MV-4-11 (cell line): ENCODE measurements at regions not wholly inside any gene's neighbourhood (a gene's known extent, or its start where the extent isn't known, plus 50 kb on each side); places are given as distances from the start of the nearest gene placed in this dataset.

Experiments used
- DNase-seq: peaks from one replicate; lab custom pipeline; 2025; lab: John Stamatoyannopoulos, UW

DNA sequence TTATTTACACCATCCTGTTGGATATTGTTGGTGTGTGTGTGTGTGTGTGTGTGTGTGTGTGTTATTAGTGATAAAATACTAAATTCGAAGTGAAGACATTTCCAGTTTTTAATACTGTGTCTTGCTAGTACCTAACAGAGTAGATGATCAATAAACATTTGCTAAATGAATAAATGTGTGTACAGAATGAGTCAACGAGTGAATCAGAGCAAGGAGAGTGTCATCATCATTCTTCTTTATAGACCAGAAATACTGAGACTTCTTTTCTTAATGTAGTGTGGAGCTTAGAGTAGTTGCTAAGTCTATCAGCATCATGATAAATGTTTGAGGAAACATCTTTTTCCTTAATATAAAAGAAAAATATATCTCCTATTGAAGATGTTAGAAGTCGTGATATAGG is 169.7 kb upstream of the SATB2 start:
- DNase-seq = no peak

DNA sequence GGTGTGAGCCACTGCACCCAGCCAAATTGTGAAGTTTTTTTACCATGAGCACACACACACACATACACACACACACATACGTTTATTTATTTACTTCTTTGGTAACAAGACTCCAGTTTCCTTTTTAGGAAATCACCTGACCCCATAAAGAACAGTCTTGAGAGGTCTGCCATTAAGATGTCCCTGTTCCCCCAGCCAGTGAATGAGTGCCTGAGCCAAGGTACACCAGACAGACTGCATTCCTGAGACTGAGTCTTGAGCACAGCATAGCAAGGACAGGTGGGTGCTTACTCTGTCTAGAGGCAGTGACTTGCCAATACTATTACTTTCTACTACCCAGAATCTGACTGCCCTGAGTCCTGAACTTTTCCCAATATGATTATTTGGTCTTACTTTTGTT is 167.2 kb upstream of the SATB2 start:
- no peak for DNase-seq

DNA sequence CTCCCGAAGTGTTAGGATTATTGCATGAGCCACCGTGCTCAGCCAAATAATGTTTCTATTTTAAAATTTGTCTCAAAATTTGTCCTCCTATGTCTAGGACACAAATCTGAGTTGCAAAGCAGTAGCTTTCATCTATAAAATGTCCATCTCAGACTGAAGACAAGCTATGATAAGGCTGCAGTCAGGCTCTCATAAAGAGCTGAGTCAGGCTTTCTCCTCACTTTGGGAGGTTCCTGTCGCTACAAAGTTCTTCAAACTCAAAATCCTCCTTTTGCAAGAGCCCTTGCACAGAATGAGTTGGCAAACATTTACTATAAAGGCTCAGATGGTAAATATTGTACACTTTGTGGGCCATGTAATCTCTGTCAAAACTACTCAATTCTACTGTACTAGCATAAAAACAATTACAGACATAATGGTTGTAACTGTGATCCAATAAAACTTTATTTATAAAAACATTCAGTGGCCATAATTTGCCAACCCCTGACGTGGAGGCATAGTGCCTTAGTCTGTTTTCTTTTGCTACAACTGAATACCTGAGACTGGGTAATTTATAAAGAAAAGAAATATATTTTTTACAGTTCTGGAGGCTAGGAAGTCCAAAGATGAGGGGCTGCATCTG is 154.9 kb upstream of the SATB2 start:
- DNase-seq = no peak

DNA sequence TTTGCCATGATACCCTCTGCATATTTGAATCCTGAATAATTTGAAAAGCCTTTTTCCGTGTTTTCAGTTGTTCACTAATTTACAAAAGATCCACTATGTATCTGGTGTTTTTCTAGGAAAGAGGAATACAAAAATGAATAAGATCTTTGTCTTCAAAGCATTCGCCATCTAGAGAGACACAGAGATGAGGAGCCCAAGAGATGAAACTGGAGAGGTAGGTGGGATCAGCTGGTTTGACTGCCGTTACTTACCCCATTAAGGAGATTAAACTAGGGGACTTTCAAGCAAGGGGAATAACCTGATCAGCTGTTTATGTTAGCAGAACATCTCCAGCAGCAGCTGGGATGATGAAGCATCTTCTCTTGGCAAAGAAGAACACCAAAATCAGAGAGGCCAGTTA is 150.2 kb upstream of the SATB2 start:
- DNase-seq = no peak

DNA sequence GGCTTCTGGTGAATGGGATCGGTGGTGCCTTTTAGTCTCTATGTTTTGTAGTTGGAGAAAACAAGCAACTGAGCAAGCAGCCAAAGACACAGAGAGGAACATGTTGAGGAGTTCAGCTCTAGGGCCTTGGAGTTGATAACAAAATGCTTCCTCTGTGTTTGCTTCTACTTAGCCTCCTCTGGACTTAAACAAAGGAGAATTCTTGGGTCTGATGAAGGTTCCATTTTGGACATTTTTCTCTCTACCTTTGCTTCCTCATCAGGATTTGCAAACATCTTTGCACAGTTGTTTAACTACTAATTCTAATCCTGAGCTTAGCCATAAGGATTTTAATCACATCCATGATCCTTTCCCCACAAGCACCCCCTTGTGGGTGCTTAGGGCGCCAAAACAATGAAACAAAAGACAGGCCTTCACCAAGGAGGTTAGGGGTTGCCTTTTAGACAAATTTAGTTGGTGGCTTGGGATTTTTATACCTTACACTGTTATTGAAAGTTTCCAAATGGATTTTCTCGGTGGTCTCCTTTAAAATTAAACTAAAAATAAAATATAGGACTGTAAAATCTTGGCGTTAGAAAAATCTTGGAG is 148.5 kb upstream of the SATB2 start:
- DNase-seq = no peak

DNA sequence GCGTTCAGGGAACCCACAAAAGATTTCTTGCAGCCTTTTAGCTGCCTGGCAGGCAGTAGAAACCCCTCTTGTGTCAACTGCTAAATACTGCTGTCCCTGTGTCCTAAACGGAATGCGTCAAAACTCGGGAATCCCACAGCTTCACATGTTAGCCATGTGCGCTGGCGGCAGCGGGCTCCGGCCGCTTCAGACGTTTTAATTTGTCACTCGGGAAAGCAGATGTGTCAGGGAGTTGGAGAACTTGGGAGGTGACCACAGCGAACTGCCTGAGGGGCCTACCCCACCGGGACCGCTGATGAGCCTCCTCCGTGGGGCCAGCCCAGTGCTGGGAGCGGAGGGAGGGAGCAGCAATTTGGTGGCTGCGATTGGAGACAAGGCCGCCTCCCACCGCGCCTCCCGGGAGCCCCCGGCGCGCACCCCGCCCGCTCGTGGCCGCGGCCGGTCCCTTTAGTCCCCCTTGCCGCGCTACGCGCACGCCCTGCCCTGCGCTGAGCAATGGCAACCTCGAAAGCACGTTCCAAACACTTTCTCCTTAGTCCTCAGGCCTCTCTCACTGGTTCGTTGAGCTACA is 146.1 kb upstream of the SATB2 start:
- no peak for DNase-seq

DNA sequence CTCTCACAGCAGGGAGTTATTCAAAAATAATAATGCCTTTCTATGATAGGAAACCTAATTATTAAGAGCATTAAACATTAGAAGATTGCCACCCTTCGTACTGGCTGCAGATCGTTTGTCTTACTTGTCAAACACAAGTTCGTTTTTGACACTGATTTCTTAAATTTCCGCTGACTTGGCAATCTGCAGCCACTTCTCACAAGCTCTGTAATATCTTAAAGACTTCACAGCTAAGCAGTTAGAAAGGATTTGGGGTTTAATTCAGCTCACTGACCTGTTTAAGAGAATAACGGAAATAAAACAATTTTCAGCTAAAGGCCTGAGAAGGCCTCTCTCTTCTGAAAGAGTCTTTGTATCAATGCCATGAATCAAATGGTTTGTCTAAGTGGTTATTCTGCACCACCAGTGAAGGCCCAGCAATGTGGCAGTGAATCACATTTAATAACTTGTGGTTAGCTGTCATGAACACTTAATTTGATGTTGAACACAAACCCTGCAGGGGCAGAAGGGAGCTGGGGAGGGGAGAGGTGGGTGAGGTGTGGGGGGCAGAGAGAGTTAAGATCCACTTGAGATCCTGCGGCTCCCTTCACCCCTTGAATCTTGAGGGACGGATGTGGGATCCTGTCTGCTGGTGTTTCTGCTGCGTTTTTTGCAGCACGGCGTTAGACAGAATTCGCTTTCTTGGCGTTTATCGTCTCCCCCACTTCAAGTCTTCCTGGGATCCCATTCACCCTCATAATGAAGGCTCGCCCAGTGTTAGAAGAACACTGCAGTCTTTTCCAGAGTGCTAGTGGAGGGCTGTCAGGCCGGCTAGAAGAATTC is 145.4 kb upstream of the SATB2 start:
- DNase-seq = no peak

DNA sequence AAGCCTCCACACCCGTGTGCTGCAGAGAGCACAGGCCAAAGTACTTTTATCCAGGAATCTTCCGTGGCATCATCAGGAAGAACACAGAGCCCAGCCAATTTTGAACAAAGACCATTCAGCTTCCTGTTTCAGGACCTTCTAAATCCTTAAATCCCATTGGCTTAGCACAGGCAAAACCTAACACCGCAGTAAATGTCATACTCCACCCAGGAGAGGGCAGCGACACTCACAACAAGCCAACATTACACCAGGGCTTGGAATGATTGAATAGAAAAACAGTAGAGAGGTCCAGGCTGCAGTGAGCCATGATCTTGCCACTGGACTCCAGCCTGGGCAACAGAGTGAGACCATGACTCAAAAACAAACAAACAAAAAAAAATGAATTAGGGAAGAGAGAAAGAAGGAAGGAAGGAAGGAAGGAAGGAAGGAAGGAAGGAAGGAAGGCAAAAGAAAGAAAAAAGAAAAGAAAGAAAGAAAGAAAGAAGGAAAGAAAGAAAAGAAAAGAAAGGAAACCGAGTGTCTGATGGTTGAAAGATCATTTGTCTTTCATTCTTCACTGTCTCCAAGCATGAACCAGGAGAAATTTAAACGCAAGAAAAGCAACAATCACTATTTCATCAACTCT is 144.6 kb upstream of the SATB2 start:
- DNase-seq = peak; percentile 58

DNA sequence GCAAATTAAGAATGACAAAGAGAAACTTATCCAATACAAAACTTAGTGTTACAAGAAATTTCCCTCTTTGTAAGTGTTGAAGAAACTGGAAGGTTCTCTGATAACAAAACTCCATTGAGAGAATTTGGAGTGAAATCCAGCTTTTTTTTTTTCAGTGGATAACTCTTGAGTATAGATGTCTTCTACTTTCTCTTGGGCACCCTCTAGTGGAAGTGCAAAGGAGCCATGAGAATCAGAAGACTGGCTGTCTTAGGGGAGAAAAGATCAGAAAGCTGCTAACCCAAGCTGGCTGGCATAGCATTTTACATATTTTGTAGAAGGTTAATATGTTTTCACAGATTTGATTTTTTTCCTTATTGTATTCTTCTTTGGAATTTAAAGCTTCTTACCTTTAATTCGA is 138.8 kb upstream of the SATB2 start:
- peak; percentile 53 for DNase-seq

DNA sequence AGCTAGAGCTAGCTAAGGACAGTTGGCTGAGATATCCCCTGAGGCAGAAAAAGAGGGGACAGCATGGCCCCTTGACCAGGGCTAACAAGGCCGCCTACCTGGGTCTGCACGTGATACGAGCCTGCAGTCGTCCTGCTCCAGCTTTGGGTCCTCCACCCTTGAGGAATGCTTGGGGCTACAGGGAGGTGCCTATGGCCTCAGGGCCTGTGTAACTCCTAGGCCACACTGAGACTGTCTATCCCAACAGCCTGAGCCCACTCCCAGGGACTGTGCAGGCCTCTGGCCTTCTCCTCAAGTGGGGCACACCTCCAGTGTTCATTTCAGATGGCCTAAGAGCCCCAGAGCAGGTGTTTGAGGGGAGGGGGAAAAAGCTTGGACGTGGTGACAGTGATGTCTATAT is 136.7 kb upstream of the SATB2 start:
- no peak for DNase-seq

DNA sequence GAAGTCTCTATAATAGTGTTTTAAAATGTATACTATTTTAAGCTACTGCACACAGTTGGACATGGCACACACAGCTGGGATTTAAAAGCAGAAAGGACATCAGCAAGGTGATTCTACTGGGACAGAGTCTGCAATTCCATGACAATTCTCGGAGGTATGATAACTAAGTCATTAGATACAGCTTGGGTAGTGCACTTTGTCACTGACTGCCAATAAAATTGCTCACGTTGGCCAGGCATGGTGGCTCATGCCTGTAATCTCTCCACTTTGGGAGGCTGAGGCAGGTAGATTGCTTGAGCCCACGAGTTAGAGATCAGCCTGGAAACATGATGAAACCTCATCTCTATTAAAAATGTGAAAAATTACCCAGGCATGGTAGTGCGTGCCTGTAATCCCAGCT is 134.1 kb upstream of the SATB2 start:
- no peak for DNase-seq

DNA sequence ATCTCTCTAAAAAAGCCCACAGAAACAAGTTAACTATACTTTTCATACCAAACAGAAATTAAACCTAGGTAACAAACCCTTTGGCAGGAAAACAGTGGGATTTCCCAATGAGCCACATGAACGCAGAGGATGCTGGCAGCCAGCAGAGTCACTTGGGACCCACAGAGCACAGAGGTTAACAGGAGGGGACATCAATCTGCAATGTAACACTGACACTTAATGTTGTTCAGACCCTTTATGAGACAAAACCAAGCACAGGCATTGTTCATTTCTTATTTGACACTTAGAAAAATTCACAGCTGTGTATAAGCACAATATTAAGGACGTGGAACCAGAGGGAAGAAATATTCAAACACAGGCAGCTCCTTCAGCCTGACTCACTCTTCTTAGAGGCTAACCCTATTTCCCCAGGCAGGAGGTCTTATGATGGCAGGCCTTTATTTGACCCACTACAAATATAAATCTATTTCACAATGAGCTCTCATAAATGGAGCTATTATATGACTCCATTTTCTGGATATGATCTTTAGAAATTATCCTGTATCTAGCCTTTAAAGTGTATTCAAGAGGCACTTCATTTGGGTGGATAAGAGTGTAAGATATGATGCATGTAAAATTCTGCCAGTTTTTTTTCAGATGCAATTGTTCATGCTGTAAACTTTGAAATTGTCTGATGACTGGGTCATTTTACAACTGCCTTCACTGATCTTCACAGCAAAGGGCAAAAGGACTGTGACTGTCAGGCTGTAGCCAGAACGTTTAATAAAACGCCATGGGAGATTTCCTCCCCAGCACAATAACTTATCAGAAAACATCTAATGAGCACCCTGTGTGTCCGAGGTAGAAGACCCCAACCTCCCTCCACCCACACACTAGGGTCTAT is 132.8 kb upstream of the SATB2 start:
- no peak for DNase-seq

DNA sequence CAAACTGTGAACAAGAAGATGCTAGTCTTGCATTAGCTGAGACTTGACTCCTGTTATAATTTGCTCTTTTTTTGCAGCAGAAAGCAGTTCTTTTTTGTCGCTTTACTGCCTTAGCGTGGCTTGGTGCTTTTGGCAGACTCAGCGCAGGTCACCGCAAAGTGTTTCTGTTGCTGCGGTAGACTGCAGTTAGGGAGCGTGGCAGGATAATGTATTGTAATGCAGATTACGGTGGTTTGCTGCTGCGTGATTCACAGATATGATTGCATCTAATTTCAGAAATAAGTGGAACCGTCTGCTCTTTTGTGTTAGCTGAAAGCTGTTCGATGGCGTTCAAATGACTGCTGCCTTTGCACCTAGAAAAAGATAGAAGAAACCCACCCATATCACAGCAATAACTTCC is 131.6 kb upstream of the SATB2 start:
- DNase-seq = peak; percentile 4

DNA sequence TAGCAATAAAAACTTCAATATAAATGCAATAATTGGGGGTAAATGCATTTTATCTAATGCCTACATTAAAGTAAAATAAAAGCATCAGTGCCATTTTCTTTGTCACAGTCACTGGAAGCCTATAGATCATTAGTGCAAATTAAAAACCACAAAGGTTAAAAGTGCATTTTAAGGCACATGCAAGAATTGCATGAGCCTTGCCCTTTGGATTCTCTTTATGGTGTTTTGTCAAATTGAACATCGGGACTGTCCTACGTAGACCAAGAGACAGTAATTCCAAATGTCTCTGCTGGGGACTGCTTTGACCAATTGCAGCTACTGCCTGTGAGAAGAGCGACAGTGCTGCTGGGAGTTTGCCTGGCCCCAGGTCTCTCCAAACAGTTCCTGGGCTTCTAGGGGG is 130.3 kb upstream of the SATB2 start:
- no peak for DNase-seq

DNA sequence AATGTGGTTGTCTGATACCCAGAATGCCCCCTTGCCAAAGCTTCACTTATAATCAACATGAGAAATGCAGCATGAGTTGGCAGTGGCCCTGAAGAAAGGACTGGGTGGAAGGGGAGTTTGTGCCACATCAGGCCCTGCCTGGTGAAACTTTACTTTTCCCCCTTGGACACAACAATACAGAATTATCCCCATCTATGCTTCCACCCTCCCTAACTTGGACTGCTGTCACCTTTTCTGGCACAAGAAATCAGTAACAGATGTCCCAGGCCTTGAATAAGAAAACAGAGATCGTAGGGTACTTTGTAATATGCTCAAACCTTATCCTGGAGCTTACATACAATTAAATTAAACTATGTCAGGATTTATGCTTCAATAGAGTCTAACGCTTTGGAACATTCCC is 128.9 kb upstream of the SATB2 start:
- DNase-seq = no peak

DNA sequence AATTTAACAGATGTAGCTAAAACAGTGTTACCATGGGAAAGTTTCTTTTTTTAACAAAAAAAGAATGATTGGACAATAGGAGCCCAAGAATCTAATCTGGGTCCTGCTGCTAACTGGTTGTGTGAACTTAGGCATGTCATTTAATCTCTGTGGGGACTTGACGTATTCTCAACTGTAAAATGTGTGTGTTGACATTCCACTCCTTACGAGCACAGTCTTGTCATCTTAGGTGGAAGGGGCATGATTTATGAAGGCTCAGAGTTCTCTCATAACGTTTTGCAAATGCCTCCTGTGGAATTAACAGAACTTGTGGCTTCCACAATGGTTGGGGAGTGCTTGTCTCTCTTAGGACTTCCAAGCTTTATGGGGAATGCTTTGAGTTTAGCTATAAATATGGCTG is 125.9 kb upstream of the SATB2 start:
- DNase-seq = peak; percentile 34

DNA sequence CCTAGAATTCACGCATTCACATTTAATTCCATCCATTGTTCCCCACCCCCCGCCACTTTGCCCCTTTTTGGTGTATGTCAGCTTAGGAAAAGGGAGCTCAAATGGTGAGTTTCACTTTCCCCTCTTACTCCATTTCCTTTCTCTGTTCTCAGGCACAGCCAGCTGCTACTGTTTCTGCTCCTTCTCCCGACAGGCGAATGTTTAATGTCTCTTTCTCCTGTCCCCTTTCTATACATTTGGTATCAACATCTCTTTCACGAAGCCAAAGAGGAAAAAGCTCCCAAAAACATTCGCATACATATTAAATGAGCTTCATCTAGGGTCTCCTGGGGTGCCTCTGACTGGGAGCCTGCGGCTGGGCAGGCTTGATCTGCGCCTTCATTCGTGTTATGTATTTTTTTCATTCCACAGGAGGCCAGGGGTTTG is 124.2 kb upstream of the SATB2 start:
- DNase-seq = no peak

DNA sequence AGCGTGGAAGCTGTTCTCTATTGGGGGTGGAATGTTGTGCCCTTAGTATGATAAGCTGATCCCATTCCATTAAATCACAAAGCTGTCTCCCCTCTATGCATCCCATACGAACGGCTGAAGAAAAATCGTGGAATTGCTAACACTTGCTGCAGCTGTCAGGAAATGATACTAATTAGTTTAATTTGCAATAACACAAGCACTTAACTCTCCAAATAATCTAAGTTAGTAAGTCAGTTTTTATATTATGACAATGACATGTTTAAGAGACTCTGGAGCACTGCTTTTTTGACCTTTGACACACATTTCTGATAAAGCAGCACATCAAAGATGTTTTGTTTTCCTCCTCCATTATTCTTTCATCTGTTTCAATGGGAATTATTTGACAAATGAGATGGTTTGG is 123.7 kb upstream of the SATB2 start:
- no peak for DNase-seq

DNA sequence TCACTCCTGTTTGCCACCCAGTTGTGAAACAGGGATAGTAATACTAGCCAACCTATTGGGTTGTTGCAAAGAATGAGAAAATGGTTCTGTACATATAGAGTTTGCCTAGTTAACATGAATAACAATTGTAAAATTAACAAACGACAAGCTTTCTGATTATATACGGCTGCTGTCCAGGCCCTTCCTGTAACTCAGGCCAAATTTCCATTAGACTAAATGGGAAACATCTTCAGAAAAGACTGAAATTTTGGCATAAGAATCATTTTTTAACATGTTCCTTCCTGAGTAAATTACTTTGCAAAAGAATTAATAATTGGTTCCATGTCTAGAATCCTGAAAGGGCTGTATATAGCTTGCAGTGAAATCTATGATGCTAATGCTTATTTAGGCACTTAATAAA is 117.7 kb upstream of the SATB2 start:
- no peak for DNase-seq

DNA sequence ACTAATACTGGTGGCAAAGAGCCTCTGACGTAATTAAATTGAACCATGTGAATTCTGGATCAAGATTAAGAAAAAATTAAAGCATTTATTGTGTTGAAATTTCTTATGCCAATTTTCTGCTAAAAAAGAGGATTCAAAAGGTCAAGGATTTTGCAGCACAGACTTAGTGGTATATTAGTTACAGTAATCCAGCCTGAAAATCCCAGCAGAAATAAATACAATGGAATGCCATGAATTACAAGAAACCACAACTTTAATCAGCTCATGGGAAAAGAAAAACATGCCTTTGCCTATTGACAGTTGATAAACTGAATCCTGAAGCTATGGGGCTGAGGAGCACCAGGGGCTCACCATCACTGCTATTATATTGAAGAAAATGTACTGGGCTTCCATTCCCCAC is 114.8 kb upstream of the SATB2 start:
- DNase-seq = no peak

DNA sequence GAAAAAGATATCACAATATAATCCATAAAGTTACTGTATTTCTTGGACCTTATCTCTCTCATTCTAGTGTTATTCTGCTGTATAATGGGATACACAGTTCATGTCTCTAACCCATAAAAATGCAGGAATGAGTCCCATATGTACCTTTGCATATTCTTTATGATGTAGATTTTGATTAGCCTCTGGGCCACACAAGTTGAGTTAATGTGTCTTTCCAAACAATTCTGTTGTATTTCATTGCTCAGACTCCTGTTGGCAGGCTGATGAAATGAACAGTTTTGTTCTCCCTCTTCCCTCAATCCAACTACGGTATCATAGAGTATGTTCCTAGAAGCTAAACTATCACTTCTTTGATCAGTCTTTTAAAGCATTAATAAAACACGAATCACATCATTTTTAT is 113.2 kb upstream of the SATB2 start:
- no peak for DNase-seq

DNA sequence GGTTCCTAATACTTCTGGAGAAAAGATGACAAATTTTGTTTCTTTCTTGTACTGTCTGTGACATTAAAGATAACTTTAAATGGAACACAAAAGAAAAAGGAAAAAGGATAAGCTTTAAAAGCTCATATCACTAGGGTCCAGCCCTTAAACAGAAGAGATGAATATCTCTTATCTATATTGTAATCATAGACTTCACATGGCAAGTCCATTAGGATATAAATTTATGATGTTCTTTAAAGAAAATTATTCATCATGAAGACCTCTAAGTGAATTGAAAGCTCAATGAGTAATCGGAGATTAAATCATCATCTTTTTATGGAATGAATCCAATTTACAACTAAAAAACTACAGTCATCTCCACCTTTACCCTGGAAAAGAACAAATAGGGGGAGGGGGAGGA is 111.6 kb upstream of the SATB2 start:
- DNase-seq = no peak
